ENCODE measurements at regions not wholly inside any gene's neighbourhood (a gene's known extent, or its start where the extent isn't known, plus 50 kb on each side); places are given as distances from the start of the nearest gene placed in this dataset.
"Not testable (repeated sequence)": the region's sequence is repeated elsewhere in the genome, so short reads cannot be mapped to it uniquely, and the experiment has no call there.

GRCh38 chr12:38116968-38117367 is 199.6 kb upstream of the ALG10B start:
- no peak for TF ChIP-seq POLR2A (IDR thresholded peaks at IDR 0.05)
- no peak for TF ChIP-seq CTCF (IDR thresholded peaks at IDR 0.05)
- no peak for DNase-seq
- H3K27me3 ChIP-seq = no peaks in the 10 kb centered on the region
- no peaks in the 10 kb centered on the region for H3K36me3 ChIP-seq
- H3K9me3 ChIP-seq = no peaks in the 10 kb centered on the region
- no peak overlapping the region for H3K27ac ChIP-seq
- intact Hi-C loops (cut with DNase I; ENCODE audit: low total_unique reads) = no loop called here
- no peak overlapping the region for H3K4me3 ChIP-seq
- no peaks in the 10 kb centered on the region for H3K4me1 ChIP-seq

GRCh38 chr12:38118632-38119031 is 197.9 kb upstream of the ALG10B start:
- no peak overlapping the region for H3K27ac ChIP-seq
- intact Hi-C loops (cut with DNase I; ENCODE audit: low total_unique reads) = no loop called here
- no peaks in the 10 kb centered on the region for H3K36me3 ChIP-seq
- H3K9me3 ChIP-seq = no peaks in the 10 kb centered on the region
- no peaks in the 10 kb centered on the region for H3K4me1 ChIP-seq
- TF ChIP-seq CTCF (IDR thresholded peaks at IDR 0.05) (no peak), POLR2A (IDR thresholded peaks at IDR 0.05) (no peak)
- no peak for DNase-seq
- no peaks in the 10 kb centered on the region for H3K27me3 ChIP-seq
- H3K4me3 ChIP-seq = no peak overlapping the region

- no peak for TF ChIP-seq POLR2A (IDR thresholded peaks at IDR 0.05)
- TF ChIP-seq CTCF (IDR thresholded peaks at IDR 0.05) = no peak
- intact Hi-C loops (cut with DNase I; ENCODE audit: low total_unique reads) = no loop called here
These were observed 196.1 kb upstream of the ALG10B start for GRCh38 chr12:38120438-38120837.

GRCh38 chr12:38123028-38123427 is 193.5 kb upstream of the ALG10B start:
- H3K4me1 ChIP-seq; H3K27me3 ChIP-seq; H3K4me3 ChIP-seq; H3K9me3 ChIP-seq; H3K27ac ChIP-seq; DNase-seq; H3K36me3 ChIP-seq; intact Hi-C loops (cut with DNase I; ENCODE audit: low total_unique reads): not testable (repeated sequence)

More at GRCh38 chr12:38120438-38120837, 196.1 kb upstream of the ALG10B start:
- Histone ChIP-seq H3K9me3 (no peaks in the 10 kb centered on the region), H3K4me3 (no peak overlapping the region), H3K27me3 (no peaks in the 10 kb centered on the region), H3K4me1 (no peaks in the 10 kb centered on the region), H3K27ac (no peak overlapping the region), H3K36me3 (no peaks in the 10 kb centered on the region)
- DNase-seq = no peak

- Histone ChIP-seq H3K27me3 (no peaks in the 10 kb centered on the region), H3K27ac (no peak overlapping the region), H3K4me3 (no peak overlapping the region), H3K4me1 (no peaks in the 10 kb centered on the region), H3K36me3 (no peaks in the 10 kb centered on the region), H3K9me3 (no peaks in the 10 kb centered on the region)
- intact Hi-C loops (cut with DNase I; ENCODE audit: low total_unique reads) = no loop called here
- TF ChIP-seq CTCF (IDR thresholded peaks at IDR 0.05) = no peak
- no peak for TF ChIP-seq POLR2A (IDR thresholded peaks at IDR 0.05)
- DNase-seq = no peak
These were observed 192.9 kb upstream of the ALG10B start for GRCh38 chr12:38123566-38124246.

Measured in uterus (tissue), 3 donors.